CD4-positive, alpha-beta T cell treated with Interleukin-10 for 1 hour (primary cell): ENCODE measurements at regions not wholly inside any gene's neighbourhood (a gene's known extent, or its start where the extent isn't known, plus 50 kb on each side); places are given as distances from the start of the nearest gene placed in this dataset.

ENCODE experiments used
- DNase-seq: peaks from one replicate; pipeline ENCODE4 v3.0.0-alpha.2; 2020

DNA sequence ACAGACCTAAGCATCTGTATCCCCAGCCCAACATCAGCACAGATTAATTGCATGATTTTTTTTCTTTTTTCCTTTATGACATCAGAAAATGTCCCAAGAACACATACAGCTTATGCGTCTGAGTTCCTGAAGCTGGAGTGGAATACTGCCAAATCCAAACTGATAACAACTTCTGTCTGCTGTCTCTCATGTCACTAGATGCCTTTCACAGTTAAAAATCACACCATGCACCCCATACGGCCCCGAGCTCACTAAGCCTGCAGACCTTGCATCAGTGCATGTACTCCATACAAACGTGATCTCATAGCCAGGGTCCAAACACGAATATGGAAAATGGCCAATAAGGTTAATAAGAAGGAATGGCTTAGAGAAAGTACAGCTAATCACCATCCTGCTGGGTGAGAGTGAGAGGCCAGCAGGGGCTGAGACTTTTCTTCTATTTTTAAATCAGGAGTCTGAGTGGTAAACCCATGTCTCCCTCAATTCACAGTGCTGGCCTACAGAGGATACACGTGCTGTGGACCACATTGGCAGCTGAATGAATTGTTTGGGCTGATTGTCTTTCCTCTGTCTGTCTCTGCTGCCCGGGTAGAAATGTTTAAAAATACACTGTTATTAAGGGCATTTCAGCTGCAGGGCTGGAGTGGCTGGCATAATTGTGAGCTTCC is 350.6 kb upstream of the RAG2 start:
- no peak for DNase-seq

DNA sequence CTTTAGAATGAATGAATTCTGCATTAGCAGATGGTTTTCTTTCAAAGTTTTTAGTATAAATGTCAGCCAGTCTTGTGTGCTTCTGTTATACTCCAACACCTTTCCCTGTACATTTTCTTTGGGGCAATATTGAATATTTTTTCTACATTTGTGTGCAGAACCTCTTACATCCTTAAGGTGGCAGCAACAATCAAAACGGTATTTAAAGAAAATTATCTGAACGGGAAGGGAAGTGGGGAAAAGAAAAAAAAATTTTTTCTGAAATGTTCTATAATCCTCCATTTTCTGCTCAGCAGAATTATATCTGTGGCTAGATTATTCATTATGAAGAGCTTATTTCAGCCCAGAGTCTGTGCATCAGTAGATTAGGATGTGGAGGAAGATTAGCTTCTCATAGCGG is 347.3 kb upstream of the RAG2 start:
- DNase-seq: no peak

DNA sequence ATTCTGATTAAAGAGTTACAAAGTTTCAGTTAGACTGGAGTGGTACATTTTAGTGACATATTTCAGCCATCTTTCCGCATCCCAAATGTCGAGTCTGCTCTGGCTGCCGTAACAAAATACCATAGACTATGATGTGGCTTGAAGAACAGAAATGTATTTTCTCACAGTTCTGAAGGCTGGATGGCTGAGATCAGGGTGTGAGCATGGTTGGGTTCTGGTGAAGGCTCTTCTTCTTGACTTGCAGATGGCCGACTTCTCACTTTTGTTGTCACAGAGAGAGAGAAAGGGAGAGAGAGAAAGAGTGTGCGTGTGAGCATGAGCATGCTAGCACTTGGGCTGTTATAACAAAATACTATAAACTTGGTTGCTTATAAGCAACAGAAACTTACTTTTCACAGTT is 335.4 kb upstream of the RAG2 start:
- no peak for DNase-seq

DNA sequence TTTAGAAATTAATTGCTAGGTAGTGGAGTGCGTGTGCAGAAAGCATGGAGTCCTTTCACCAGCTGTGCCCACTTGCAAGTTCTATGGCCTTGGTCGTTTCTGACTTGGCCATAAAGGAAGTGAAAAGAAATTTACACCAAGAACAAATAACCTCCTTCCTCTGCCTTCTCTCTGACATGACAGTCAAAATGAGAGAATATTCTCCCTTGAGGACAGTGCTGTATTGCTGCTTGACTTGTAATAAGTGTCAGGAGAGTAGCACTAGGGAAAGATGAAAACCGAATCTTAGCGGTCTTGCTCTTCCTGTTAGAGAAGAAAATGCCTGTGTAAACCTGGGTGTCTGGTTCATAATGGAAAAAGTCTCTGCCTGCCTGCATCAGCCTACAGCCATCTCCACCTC is 333.1 kb upstream of the RAG2 start:
- no peak for DNase-seq

DNA sequence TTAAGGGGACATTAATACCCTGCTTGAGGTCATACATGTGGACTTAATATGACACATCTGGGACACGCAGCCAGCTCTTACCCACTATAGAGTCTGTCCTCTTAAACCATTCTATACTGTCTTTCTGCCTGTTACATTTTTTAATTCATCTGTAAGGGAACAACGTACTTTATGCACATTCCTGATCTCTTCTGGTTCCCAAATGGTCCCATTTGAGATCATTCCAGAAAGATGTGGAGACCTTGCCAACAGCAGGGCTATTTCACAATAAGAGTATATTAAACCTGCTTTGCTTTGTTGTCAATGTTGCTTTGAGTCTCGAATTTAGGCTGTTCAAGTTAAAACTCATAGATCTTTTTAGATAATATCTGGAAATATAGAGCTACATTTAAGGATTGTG is 332.2 kb upstream of the RAG2 start:
- DNase-seq: no peak

DNA sequence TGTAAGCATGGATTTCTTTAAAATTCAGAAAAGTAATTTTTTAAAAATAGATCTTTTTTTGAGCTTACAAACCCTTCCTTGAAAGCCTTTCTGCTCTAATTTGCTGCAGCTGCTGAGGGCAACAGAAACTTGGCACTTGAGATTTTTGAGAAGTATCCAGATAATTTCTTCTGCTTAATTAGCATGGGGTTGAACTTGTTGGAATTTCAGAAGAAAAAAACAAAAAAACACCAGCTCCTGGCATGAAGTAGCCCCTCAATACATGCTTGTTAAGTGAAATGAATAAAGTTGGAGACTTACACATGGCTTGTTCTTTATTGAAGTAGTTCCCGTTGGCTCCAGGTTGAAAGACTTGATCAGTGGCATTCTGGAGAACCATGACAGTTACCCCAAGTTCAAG is 331.4 kb upstream of the RAG2 start:
- no peak for DNase-seq

DNA sequence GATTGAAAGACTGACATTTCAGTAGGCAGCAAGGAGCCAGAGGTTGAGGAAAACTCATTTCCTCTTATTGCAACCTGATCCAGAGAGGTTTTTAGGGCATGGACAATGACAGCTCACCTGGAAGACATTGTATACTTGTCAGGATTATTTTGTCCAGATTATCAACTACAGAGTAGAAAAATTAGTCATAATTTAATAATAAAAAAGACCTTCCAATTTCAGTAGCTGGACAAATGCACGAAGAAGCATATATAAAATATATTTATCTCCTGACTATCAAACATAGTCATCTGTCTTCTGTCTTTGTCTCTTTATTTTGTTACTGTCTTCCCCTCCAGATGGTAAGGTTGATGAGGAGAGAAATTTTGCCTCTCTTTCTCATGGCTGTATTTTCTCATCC is 330.6 kb upstream of the RAG2 start:
- no peak for DNase-seq

DNA sequence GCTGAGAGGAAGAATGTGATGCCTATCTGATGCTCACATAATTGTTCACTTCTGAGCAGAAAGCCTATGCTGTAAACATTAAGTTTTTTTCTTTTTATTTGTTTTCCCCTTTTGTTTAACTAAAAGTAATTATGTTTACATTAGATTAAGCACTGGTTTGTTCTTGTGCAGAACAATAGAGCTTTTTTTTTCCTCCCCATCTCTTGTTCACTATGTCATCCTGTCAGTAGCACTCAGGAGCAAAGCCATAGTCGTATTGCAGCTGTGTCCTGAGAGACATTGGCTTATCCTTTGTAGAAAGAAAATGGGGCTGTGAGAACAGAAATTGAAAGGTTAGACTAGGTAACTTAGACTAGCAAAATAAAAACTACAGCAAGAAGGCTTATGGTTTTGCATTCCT is 301.8 kb upstream of the RAG2 start:
- DNase-seq: no peak

DNA sequence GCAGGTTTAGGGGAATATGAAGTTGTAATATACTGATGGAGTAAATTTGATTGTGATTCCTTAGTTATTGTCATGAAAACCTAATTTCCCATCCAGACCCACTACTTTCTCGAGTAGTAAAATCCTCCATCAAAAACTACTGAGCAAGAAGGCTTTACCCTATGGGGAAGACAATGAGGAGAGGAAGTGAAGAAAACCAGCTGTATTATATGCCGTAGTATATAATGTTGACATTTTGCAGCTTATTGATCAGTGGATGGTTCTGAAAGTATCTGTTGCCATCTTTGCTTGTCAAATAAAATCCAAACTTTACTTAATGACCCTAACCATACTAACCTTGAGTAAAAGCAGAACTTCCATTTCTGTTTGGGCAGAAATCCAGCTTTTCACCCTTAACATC is 292.8 kb upstream of the RAG2 start:
- DNase-seq: no peak

DNA sequence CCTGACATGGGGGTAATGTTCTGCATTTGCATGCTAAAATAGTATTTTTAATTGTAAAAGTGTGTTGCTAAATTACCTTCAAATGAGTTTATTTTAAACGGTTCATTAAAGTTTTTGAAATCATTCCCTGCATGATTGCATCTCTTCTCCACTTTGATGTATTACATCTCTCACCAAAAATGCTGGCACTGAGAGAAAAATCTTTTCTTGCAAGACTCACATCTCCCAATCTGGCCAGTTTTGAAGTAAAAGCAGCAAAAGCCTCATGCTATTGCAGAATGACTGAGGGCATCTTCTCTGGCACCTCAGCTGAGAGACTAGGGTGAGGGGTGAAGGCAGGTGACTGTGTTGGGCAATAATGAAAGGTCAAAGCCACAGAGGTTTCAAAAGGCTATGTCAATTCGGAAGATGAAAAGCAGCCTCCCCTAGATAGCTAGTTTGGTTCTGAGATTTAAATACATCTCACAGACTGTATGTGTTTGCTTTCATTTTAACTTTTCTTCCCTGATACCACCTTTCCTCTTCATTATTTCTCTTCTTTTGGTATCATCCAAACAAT is 292.2 kb upstream of the RAG2 start:
- no peak for DNase-seq

DNA sequence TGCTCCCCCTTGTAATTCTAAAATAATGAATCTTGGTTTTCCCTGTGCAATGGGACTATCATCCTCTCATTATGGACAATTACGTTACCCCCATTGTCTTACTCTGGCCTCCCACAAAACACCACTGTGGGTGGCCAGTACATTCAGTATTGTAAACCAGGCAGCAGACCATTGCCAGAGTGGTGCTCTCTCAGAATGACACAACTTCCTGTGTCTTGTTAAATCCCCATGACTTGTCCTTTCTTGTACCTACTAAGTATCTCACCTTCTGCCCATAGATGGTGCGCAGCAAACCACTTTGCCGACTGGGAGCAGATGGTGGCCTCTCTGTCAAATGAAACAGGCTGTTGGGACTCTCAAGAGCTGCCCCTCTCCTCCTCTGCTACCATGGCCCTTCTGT is 287.1 kb upstream of the RAG2 start:
- DNase-seq: no peak

DNA sequence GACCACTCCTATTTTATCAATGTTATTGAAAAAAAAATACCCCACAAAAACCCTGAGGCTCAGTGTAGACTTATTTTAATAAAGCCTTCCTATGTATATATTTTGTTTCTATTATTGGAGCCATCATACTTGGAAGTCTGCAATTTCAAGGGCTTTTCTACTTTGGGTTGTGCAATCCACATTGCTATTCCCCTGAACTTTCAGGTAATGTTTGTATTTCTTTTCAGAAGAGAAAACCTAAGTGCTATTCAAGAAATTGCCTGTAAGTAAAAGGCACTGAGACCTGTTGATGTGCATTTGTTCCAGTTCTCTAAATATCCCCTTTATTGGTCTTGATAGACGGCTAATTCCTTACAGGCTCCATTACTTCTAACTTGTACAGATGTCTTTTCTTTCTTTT is 280.7 kb upstream of the RAG2 start:
- DNase-seq: no peak

DNA sequence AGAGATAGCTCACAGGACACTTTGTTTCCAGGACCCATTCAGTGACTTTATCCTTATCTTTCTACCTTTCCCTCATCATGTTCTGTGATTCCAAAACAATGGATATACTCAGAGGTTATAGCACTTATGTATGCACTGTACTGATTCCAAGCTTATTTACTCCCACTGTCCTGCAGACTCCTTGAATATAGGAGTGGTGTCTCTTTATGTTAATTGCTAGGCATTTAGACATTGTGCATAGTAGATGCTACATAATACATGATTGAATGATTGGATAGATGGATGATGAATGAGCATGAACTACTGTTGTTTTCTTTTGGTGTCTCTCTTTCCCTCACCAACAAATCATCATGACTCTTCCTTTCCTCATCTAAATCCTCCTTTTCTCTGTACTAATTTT is 279.1 kb upstream of the RAG2 start:
- no peak for DNase-seq

DNA sequence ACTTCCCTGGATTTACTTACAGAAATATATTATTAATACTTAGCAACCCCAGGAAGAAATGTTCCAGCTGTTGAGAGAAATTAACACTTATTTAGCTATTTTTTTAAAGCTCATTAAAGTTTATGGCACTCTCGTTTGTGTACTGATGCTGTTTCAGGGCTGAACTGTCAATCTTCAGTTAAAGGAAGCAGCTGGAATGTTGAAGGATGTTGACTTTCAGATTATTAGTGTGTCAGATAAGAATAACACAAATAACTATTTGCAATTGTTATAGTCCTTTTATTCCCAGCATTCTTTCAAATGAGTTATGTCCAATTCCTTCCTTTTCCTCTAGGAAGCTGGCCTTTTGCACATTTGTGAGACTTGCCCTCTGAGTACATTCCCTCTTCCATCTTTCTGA is 278.2 kb upstream of the RAG2 start:
- DNase-seq: no peak

DNA sequence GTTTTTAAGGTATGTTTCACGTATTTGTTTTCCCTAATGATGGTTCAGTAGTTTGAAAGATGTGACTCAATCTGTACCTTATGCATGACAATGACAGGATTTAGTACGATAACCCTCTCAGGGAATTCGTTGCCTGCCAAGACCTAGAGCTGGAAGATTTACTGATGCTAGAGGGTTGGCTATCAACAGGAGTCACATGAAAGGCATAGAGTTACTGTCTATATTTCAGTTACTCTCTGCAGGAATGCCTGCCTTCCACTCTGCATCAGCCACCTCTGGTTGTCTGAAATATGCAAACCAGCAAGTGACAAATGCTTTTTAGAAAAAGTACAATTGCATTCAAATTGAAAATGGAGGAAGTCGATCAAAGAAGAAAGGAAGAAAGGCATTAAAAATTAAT is 276.3 kb upstream of the RAG2 start:
- no peak for DNase-seq

DNA sequence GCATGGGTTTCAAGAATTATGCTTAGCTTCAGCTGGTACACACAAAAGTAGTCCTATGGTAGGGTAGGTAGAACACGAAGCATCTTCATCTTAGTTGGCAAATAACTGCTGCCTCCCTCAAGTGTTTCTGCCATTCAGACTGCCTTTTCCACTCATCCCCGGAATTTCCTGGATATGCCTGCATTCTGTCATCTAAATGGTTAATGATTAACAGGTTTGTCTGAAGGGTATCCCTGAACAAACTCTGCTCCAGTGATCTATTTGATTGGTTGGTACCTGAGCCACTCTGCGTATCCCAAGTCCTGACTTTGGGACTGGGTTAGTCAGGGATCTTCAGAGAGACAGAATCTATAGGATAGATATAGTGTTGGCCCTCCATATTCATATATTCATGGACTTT is 272.3 kb upstream of the RAG2 start:
- DNase-seq: no peak

DNA sequence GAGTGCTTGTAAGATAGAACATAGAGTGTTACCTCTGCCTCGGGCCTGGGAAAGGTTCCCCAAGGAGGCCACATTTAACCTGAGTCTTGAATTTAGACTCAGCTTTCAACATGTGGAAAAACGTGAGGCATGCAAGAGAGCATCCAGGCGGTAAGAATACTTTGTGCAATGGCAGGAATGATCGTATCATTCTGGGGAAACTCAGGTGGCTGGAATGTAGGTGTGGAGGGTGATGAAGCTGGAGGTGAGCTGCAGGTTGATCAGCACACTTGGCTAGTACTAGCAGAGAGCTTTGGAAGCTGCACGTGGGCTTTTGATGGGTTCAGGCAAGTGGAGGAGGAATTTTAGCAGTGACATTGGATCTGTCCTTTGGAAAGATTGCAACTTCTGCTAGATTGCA is 270.3 kb upstream of the RAG2 start:
- no peak for DNase-seq

DNA sequence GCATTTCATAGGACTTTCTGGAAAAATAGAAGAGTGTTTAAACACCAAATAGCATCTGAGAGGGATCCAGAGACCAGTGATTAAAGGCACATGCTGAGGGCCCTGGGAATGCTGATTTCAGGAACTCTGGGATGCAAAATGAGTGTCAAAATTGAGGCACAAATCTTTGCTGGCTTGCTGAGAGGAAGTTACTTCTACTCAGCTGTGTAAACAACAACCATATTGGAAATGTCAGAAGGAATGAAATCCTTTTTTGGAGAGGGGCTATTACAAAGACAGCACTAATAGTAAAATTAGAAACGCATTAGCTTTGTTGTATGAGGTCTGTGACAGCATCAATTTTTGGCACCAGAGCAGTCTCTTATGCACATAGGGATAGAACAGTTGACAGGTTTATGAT is 267.8 kb upstream of the RAG2 start:
- DNase-seq: no peak

DNA sequence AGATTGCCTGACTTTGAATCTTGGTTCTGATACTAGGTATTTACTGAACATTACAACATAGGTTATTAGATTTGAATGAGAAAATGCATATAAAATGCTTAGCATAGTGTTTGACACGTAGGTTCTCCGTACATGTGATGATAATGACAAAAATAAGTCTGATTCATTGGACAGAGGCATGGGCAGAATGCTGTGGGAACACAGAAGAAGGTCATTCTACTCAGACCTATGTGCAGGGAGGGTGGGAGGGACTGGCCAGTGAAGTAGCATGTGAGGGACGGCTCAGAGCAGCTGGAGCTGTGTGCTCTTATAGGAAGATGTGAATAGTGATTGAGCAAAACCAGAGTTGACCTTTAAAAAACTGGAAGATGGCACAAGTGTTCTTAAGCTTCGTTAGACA is 256.8 kb upstream of the RAG2 start:
- no peak for DNase-seq

DNA sequence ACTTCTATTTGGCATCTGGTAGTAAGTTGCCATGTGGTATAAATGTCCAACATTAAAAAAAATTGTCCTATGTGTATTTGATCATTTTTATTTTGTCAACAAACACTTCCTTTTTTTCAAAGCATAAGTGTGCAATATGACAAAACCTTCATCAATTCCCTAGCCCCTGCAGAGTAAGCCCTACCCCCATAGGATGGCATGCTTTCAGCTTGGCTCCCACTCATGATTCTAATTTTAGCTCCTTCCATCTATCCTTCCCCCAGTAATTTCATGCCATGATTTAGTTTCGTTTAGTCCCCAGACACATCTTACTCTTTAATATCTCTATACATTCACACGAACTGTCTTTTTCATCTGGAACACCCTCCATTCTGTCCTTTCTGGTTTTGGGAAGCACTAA is 250.6 kb upstream of the RAG2 start:
- DNase-seq: no peak

DNA sequence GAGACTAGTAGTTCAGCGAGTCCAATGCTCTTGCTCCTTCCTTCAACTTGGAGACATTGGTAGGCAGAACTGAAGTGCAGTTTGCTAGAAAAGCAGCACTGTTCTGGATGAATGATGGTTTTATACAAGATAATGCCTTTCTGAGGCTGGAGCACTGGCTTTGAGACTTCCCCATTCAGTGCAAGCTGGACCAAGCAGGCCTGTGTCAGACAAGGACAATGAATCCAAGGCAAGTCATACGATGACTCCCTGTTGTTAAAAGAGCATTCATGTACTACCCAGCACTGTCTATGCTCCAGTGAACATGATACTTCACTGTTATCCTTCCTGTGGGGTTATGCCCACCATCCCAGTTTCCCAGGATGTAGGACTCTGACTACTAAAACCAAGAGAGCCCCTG is 242.3 kb upstream of the RAG2 start:
- DNase-seq: no peak

DNA sequence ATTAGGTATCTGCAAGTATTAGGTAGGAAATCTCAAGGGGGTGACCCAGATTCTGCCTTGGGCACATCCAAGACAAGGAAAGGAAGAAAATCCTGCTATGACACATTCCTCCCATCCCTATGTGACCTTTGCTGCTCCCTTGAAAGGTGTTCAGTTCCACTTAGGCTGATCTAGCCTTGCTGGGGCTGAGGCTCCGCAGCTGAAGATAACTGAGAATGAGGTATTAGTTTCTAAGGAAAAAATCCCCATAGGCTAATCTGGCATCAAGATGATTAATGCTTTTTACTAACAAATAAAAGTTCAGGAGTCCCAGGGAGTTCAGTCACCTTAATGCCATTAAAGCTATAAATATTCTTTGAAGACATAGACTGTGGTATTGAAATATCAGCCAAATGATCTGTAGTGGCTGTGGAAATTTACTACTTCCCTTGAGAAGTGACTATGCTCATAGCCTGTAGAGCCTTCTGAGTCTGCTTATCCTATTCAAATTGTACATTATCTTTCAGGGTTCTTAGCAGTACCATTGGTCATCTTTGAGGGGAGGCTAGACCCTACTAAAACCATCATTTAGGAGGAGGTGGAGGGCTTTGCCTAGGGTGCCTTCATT is 239.9 kb upstream of the RAG2 start:
- DNase-seq: no peak

DNA sequence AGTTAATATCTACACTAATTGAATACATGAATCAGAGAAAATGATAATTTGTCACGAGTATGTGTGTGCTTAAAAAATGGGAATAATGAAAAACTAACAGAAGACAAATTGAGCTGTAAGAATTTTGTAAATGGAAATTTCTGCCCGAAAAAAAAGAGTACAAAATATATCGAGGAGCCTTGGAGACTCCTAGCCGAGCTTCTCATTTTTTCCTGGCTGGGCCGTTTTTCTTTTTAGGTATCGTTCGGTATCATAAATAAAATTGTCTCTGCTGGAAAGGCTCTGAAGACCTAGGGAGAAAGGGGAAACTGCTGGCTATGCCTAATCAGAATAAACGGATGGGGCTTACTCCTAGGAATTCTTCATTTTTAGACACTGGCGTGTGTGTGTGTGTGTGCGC is 227.2 kb upstream of the RAG2 start:
- DNase-seq: no peak

DNA sequence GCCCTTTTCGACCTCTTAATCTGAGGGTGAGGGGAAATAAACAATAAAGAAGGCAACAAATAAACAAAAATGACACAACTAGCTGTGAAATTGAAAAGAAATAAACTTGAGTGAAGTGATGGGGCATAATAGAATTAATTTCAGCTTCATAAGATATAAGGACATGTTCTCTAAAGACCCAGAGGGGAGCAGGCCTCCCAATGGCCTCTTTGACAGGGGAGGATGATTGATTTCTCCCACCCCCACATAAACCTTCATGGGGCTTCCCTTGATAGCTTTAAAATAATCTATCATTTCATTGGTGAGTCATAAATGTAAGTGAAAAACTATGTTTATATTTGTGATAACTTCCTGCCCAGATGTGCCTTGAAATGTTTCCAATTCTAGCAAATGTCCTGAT is 226.3 kb upstream of the RAG2 start:
- no peak for DNase-seq

DNA sequence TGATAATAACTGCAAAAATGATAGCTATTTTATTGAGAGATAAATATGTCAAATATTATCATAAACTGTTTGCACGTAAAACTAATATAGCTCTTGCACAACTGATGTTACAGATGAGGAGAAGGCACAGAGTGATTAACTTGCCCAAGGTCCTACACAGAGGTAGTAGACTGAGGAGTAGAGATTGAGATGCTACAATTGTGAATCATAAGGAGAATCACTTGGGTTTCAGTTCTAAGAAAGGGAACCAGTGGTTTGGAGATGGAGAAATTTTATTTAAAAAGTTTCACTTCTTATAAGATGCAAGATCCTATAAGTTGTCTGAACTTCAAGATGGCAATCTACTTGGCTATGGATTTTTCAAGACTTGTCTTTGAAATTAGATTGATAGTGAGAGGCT is 224.8 kb upstream of the RAG2 start:
- no peak for DNase-seq
